Pancreas (tissue), 10 donors: ENCODE measurements at regions not wholly inside any gene's neighbourhood (a gene's known extent, or its start where the extent isn't known, plus 50 kb on each side); places are given as distances from the start of the nearest gene placed in this dataset.
"Not testable (repeated sequence)": the region's sequence is repeated elsewhere in the genome, so short reads cannot be mapped to it uniquely, and the experiment has no call there.

ENCODE experiments used
- ATAC-seq, 4 donors: fragments of 200-7000 bp; cut with Tn5 transposase; one replicate each; pipeline versions ENCODE4 v1.8.0 to v1.9.1; 2020; ENCODE audit warnings: mild to moderate bottlenecking in 4 of 4, moderate library complexity in 4 of 4
- DNase-seq, 6 donors: peaks; one replicate each; pipeline ENCODE4 v3.0.0-alpha.2; 2020
- FAIRE-seq: peaks from 2 replicates; lab custom pipeline; 2012; peaks lifted over from hg19 to GRCh38; lab: Jason Lieb, UNC
- H3K27ac ChIP-seq, 4 donors: fragments of 200-600 bp; sonication (generic); 1 replicate in 3 of 4; 2 replicates in 1 of 4; pipeline versions ENCODE4 v1.5.0 to v1.8.0; 2020
- H3K27me3 ChIP-seq, 4 donors: fragments of 200-600 bp; one replicate each; pipeline ENCODE4 v1.8.0; 2021
- H3K36me3 ChIP-seq, 3 donors: fragments of 200-600 bp; sonication (generic) in 1 of 3; one replicate each; pipeline versions ENCODE4 v1.5.0 to v1.8.0; 2020 to 2021
- H3K4me1 ChIP-seq, 3 donors: fragments of 200-600 bp; one replicate each; pipeline ENCODE4 v1.8.0; 2021
- H3K4me3 ChIP-seq, 4 donors: fragments of 200-600 bp; sonication (generic) in 2 of 4; one replicate each; pipeline versions ENCODE4 v1.5.0 to v1.8.0; 2020 to 2021
- H3K9me3 ChIP-seq, 4 donors: fragments of 200-600 bp; one replicate each; pipeline ENCODE4 v1.8.0; 2021
- CTCF ChIP-seq, 4 donors: fragments of 200-600 bp; sonication (generic) in 3 of 4; IDR thresholded peaks; one replicate each; pipeline versions ENCODE4 v1.5.0 to v1.8.0; 2021; ENCODE audit warnings: antibody characterized with exemption in 4 of 4
- WGBS, 2 donors: extraction: QIAGEN DNeasy Blood & Tissue Kit; methylation state at CpG; one replicate each; pipeline ENCODE4 v1.1.7; 2013; 5-methylcytosine and 5-hydroxymethylcytosine counted together
- intact Hi-C, 3 donors: fragments of 100-400 bp; cut with DNase I; formaldehyde crosslinking; loops; one replicate each; pipeline versions ENCODE4 v1.11.1 to v1.14.2; 2022
- donor health status: healthy with polysubstance abuse.
- donor health status: DM: no; HTN: no; CAD: no; lungs with moderate emphysema.
- donor health status: DM: no; HTN: no; CAD: no.
- donor health status: control.
- donor health status: control.
- donor health status: Bipolar disorder and iron deficiency.
- donor health status: DM: yes; HTN: yes; CAD: no.
- donor health status: DM: no; HTN: no; CAD: no.
- donor health status: DM: no; HTN: no; CAD: no.
- donor health status: DM: yes; HTN: yes; CAD: no.

DNA sequence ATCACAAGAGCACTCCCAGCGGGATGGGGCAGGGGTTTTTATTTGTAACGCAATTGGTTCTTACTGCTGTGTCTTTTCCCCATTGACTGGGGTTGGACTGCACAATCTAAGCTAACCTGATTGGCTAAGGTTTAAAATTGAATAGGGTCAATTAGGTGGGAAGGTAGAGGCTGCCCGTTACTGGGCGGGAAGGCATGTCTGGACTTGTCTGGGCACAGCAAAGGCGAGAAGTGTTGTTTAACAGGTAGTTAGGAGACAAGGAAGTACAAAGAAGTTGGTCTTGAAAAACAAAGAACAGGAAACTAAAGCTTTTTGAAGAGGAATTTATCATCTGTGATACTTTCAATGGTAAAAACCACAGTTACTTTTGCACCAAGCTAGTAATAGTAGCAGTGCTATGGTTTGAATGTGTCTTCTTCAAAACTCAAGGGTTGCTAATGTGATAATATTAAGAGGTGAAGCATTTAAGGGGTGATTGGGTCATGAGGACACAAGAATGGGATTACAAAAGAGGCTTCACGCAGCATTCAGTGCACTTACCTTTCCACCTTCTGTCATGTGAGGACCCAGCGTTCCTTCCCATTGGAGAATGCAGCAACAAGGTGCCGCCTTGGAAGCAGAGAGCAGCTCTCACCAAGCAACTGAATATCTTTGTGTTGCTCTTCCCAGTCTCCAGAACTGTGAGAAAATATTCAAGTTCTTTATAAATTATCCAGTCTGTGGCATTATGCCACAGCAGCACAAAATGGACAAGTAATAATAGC lies 875.5 kb upstream of the SORCS1 start:
- no peak for TF ChIP-seq CTCF (IDR thresholded peaks at IDR 0.05)
- H3K27ac ChIP-seq = no peak overlapping the region
- H3K27me3 ChIP-seq = no peaks in the 10 kb centered on the region
- intact Hi-C loops = no loop called here
- FAIRE-seq (no peak), ATAC-seq (no peak), DNase-seq (no peak)
- WGBS, 2 donors = 72 to 75% methylated on average over 8 of the region's 8 CpGs
- no peaks in the 10 kb centered on the region for H3K4me1 ChIP-seq
- no peaks in the 10 kb centered on the region for H3K36me3 ChIP-seq
- no peak overlapping the region for H3K4me3 ChIP-seq
- H3K9me3 ChIP-seq = no peaks in the 10 kb centered on the region

- Histone ChIP-seq H3K36me3 (no peaks in the 10 kb centered on the region), H3K9me3 (no peaks in the 10 kb centered on the region), H3K4me3 (no peak overlapping the region), H3K27ac (no peak overlapping the region), H3K4me1 (no peaks in the 10 kb centered on the region), H3K27me3 (no peaks in the 10 kb centered on the region)
- intact Hi-C loops = no loop called here
- ATAC-seq (no peak), FAIRE-seq (no peak), DNase-seq (no peak)
- no peak for TF ChIP-seq CTCF (IDR thresholded peaks at IDR 0.05)
Observed at GRCh38 chr10:108037061-108037460, 872.6 kb upstream of the SORCS1 start.

GRCh38 chr10:108036265-108036664 lies 871.8 kb upstream of the SORCS1 start:
- no peak for TF ChIP-seq CTCF (IDR thresholded peaks at IDR 0.05)
- no peaks in the 10 kb centered on the region for H3K4me1 ChIP-seq
- ATAC-seq = no peak
- no peak overlapping the region for H3K4me3 ChIP-seq
- intact Hi-C loops = no loop called here
- no peak overlapping the region for H3K27ac ChIP-seq
- H3K36me3 ChIP-seq = no peaks in the 10 kb centered on the region
- DNase-seq = no peak
- H3K9me3 ChIP-seq = no peaks in the 10 kb centered on the region
- no peak for FAIRE-seq
- 34 to 46% methylated on average over 1 of the region's 1 CpG for WGBS, 2 donors
- H3K27me3 ChIP-seq = no peaks in the 10 kb centered on the region

DNA sequence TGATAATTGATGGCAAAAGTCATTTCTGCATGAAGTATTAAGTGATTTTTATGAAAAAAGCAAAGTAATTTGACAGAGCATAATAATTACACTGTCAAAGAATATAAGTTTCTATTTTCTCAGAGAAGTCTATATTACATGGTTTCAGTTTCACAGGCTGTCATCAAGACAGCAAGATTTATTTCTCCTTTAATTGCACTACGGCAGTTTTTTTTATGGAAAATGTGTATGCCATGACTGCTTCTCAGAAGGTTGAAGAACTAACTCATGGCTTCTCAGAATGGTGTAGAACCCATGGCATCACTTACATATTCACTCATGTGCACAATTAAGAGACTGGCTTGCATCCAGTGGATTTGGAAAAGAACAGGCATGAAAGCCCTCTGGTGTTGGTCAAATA lies 870.3 kb upstream of the SORCS1 start:
- H3K4me3 ChIP-seq = no peak overlapping the region
- DNase-seq (no peak), FAIRE-seq (no peak), ATAC-seq (no peak)
- 56% methylated on average over 1 of the region's 1 CpG for WGBS, 2 donors
- H3K36me3 ChIP-seq = no peaks in the 10 kb centered on the region
- H3K4me1 ChIP-seq = no peaks in the 10 kb centered on the region
- TF ChIP-seq CTCF (IDR thresholded peaks at IDR 0.05) = no peak
- H3K27me3 ChIP-seq = no peaks in the 10 kb centered on the region
- H3K27ac ChIP-seq = no peak overlapping the region
- intact Hi-C loops = no loop called here
- no peaks in the 10 kb centered on the region for H3K9me3 ChIP-seq

DNA sequence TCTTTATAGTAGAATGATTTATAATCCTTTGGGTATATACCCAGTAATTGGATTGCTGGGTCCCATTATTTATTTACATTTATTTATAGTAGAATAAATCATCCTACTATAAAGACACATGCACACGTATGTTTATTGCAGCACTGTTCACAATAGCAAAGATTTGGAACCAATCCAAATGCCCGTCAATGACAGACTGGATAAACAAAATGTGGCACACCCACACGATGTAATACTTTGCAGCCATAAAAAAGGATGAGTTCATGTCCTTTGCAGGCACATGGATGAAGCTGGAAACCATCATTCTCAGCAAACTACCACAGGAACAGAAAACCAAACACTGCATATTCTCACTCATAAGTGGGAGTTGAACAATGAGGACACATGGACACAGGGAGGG lies 869.0 kb upstream of the SORCS1 start:
- ATAC-seq = not testable (repeated sequence)

More for the DNA sequence above, 869.0 kb upstream of the SORCS1 start:
- WGBS, 2 donors = 19 to 26% methylated on average over 3 of the region's 3 CpGs
- H3K4me1 ChIP-seq, H3K36me3 ChIP-seq, FAIRE-seq, H3K9me3 ChIP-seq, H3K27ac ChIP-seq, DNase-seq, intact Hi-C loops, H3K4me3 ChIP-seq, H3K27me3 ChIP-seq: not testable (repeated sequence)
